PC-3 (cell line): ENCODE measurements at regions not wholly inside any gene's neighbourhood (a gene's known extent, or its start where the extent isn't known, plus 50 kb on each side); places are given as distances from the start of the nearest gene placed in this dataset.

Experiments used
- EZH2 ChIP-seq: fragments of 300-600 bp; sonication (generic); IDR thresholded peaks from one replicate; pipeline ENCODE4 v1.6.1; 2017; ENCODE audit warnings: antibody characterized with exemption, mild to moderate bottlenecking, low read length; ENCODE audit not compliant: unreplicated experiment
- TF ChIP-seq, protein P1 (sequence below): fragments of 300-600 bp; sonication (generic); conservative IDR thresholded peaks from 2 replicates; pipeline ENCODE4 v1.5.1; 2017; ENCODE audit warnings: antibody characterized with exemption, low read depth, mild to moderate bottlenecking, low read length

DNA sequence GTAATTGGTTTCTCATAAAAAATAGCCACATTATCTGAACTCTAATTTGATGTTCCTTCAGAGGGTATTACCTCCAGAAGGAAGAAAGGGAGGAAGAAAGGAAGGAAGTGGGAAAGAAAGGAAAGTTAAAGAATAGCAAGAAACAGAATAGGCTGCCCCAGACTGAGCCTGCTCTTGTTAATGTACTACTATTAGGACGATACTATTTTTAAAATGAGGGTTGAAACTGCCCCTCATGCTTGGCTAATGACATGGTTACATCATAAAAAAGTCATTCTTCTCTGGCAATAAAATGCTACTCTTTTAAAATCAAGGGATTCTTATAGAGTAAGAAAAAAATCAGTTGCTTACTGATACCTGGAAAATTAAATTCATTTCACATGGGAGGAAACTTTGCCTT is 253.0 kb downstream of the KTN1 start:
- TF ChIP-seq, protein P1, sequence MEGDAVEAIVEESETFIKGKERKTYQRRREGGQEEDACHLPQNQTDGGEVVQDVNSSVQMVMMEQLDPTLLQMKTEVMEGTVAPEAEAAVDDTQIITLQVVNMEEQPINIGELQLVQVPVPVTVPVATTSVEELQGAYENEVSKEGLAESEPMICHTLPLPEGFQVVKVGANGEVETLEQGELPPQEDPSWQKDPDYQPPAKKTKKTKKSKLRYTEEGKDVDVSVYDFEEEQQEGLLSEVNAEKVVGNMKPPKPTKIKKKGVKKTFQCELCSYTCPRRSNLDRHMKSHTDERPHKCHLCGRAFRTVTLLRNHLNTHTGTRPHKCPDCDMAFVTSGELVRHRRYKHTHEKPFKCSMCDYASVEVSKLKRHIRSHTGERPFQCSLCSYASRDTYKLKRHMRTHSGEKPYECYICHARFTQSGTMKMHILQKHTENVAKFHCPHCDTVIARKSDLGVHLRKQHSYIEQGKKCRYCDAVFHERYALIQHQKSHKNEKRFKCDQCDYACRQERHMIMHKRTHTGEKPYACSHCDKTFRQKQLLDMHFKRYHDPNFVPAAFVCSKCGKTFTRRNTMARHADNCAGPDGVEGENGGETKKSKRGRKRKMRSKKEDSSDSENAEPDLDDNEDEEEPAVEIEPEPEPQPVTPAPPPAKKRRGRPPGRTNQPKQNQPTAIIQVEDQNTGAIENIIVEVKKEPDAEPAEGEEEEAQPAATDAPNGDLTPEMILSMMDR: no peak
- no peak for TF ChIP-seq EZH2
